ENCODE measurements at regions not wholly inside any gene's neighbourhood (a gene's known extent, or its start where the extent isn't known, plus 50 kb on each side); places are given as distances from the start of the nearest gene placed in this dataset.

- H3K4me3 ChIP-seq (ENCODE audit: extremely low read depth, insufficient read depth, low read length, poor library complexity, severe bottlenecking): no peak overlapping the region
- WGBS, 2 experiments (ENCODE audit: insufficient coverage in 2 of 2): 57 to 80% methylated on average over 1 to 3 of the region's 3 CpGs
- H3K9me3 ChIP-seq (ENCODE audit: control insufficient read depth, low read length): no peaks in the 10 kb centered on the region
- H3K27ac ChIP-seq (ENCODE audit: low read depth, low read length, severe bottlenecking): no peak overlapping the region
- H3K4me1 ChIP-seq (ENCODE audit: control insufficient read depth, insufficient read depth, low read length, poor library complexity, severe bottlenecking): no peaks in the 10 kb centered on the region
- H3K36me3 ChIP-seq (ENCODE audit: control insufficient read depth, insufficient read depth, low read length): no peaks in the 10 kb centered on the region
Measured at GRCh38 chr19:28028881-28029444, 1184.0 kb downstream of the UQCRFS1 start.

GRCh38 chr19:28027116-28027515 lies 1185.8 kb downstream of the UQCRFS1 start:
- H3K4me3 ChIP-seq (ENCODE audit: extremely low read depth, insufficient read depth, low read length, poor library complexity, severe bottlenecking): no peak overlapping the region
- no peaks in the 10 kb centered on the region for H3K9me3 ChIP-seq (ENCODE audit: control insufficient read depth, low read length)
- H3K4me1 ChIP-seq (ENCODE audit: control insufficient read depth, insufficient read depth, low read length, poor library complexity, severe bottlenecking): no peaks in the 10 kb centered on the region
- H3K36me3 ChIP-seq (ENCODE audit: control insufficient read depth, insufficient read depth, low read length): no peaks in the 10 kb centered on the region
- no CpG with 5 or more reads among the region's 2 CpGs for WGBS, 2 experiments (ENCODE audit: insufficient coverage in 2 of 2)
- H3K27ac ChIP-seq (ENCODE audit: low read depth, low read length, severe bottlenecking): no peak overlapping the region

DNA sequence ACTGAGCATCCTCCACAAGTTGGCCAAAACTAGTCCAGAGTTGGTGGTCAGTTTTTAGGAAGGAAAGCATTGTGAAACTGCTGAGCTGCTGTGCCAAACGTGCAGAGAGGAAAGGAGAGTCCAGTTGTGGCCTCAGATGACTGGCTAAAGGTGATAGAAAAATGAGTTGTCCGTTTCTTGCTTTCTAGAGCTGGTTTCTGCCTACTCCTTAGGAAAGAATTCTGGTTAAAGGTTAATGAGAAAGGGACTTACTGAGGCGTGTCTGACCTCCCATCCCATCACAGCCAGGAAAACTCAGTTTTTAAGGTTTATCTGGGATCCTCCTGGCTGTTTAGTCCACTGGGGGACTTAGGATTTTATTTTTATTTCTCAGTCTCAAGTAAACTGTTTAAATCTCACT lies 1186.3 kb downstream of the UQCRFS1 start:
- 51 to 60% methylated on average over 2 of the region's 3 CpGs for WGBS, 2 experiments (ENCODE audit: insufficient coverage in 2 of 2)
- Histone ChIP-seq H3K4me1 (ENCODE audit: control insufficient read depth, insufficient read depth, low read length, poor library complexity, severe bottlenecking) (no peaks in the 10 kb centered on the region), H3K9me3 (ENCODE audit: control insufficient read depth, low read length) (no peaks in the 10 kb centered on the region), H3K4me3 (ENCODE audit: extremely low read depth, insufficient read depth, low read length, poor library complexity, severe bottlenecking) (no peak overlapping the region), H3K27ac (ENCODE audit: low read depth, low read length, severe bottlenecking) (no peak overlapping the region), H3K36me3 (ENCODE audit: control insufficient read depth, insufficient read depth, low read length) (no peaks in the 10 kb centered on the region)

GRCh38 chr19:28024920-28025319 lies 1188.0 kb downstream of the UQCRFS1 start:
- no peak overlapping the region for H3K4me3 ChIP-seq (ENCODE audit: extremely low read depth, insufficient read depth, low read length, poor library complexity, severe bottlenecking)
- WGBS, 2 experiments (ENCODE audit: insufficient coverage in 2 of 2): 83% methylated on average over 2 of the region's 3 CpGs; no CpG with 5 or more reads in 1 of the 2 experiments

GRCh38 chr19:28023064-28023463 lies 1189.9 kb downstream of the UQCRFS1 start:
- Histone ChIP-seq H3K27ac (ENCODE audit: low read depth, low read length, severe bottlenecking) (no peak overlapping the region), H3K4me1 (ENCODE audit: control insufficient read depth, insufficient read depth, low read length, poor library complexity, severe bottlenecking) (no peaks in the 10 kb centered on the region), H3K9me3 (ENCODE audit: control insufficient read depth, low read length) (no peaks in the 10 kb centered on the region), H3K36me3 (ENCODE audit: control insufficient read depth, insufficient read depth, low read length) (no peaks in the 10 kb centered on the region), H3K4me3 (ENCODE audit: extremely low read depth, insufficient read depth, low read length, poor library complexity, severe bottlenecking) (no peak overlapping the region)
- 89 to 100% methylated on average over 3 to 4 of the region's 5 CpGs for WGBS, 2 experiments (ENCODE audit: insufficient coverage in 2 of 2)

More at GRCh38 chr19:28024920-28025319, 1188.0 kb downstream of the UQCRFS1 start:
- H3K27ac ChIP-seq (ENCODE audit: low read depth, low read length, severe bottlenecking): no peak overlapping the region
- no peaks in the 10 kb centered on the region for H3K36me3 ChIP-seq (ENCODE audit: control insufficient read depth, insufficient read depth, low read length)
- no peaks in the 10 kb centered on the region for H3K9me3 ChIP-seq (ENCODE audit: control insufficient read depth, low read length)
- no peaks in the 10 kb centered on the region for H3K4me1 ChIP-seq (ENCODE audit: control insufficient read depth, insufficient read depth, low read length, poor library complexity, severe bottlenecking)

- Histone ChIP-seq H3K4me3 (ENCODE audit: extremely low read depth, insufficient read depth, low read length, poor library complexity, severe bottlenecking) (no peak overlapping the region), H3K36me3 (ENCODE audit: control insufficient read depth, insufficient read depth, low read length) (no peaks in the 10 kb centered on the region), H3K4me1 (ENCODE audit: control insufficient read depth, insufficient read depth, low read length, poor library complexity, severe bottlenecking) (no peaks in the 10 kb centered on the region), H3K9me3 (ENCODE audit: control insufficient read depth, low read length) (no peaks in the 10 kb centered on the region), H3K27ac (ENCODE audit: low read depth, low read length, severe bottlenecking) (no peak overlapping the region)
- WGBS, 2 experiments (ENCODE audit: insufficient coverage in 2 of 2): 78 to 87% methylated on average over 5 to 6 of the region's 7 CpGs
Measured at GRCh38 chr19:28022506-28022905, 1190.4 kb downstream of the UQCRFS1 start.

DNA sequence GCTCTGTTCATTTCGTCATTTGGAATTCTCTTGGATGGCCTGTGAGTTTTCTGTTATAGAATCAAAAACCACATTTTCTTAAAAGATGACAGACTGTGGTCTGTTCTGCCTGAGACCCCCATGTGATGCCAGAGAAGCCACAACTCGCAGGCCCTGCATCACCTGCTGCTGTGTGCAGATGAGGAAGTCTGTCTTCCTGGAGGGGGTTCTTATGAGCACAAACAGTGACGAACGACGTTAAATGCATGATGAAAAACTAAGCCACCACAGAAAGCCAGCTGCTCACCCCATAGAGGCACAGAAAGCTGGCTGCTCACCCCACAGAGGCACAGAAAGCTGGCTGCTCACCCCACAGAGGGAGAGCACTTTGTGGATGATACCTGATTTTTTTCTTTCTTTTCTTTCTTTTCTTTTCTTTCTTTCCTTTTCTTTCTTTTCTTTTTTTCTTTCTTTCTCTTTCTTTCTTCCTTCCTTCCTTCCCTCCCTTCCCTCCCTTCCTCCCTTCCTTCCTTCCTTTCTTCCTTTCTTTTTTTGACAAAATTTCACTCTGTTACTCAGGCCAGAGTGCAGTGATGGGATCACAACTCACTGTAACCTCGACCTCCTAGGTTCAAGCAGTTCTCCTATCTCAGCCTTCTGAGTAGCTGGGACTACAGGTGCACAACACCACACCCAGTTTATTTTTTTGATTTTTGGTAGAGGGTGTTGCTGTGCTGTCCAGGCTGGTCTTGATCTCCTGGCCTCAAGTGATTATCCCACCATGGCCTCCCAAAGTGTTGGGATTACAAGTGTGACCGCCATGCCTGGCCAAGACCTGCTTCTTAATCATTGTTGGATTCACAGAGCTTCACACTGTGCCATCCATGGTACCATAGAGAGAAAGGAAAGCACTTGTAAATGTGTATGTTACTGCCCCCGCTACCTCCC lies 1191.4 kb downstream of the UQCRFS1 start:
- H3K4me3 ChIP-seq (ENCODE audit: extremely low read depth, insufficient read depth, low read length, poor library complexity, severe bottlenecking): no peak overlapping the region
- no peaks in the 10 kb centered on the region for H3K4me1 ChIP-seq (ENCODE audit: control insufficient read depth, insufficient read depth, low read length, poor library complexity, severe bottlenecking)
- no peak overlapping the region for H3K27ac ChIP-seq (ENCODE audit: low read depth, low read length, severe bottlenecking)
- WGBS, 2 experiments (ENCODE audit: insufficient coverage in 2 of 2): 85 to 100% methylated on average over 3 of the region's 8 CpGs
- no peaks in the 10 kb centered on the region for H3K36me3 ChIP-seq (ENCODE audit: control insufficient read depth, insufficient read depth, low read length)
- no peaks in the 10 kb centered on the region for H3K9me3 ChIP-seq (ENCODE audit: control insufficient read depth, low read length)

- H3K4me3 ChIP-seq (ENCODE audit: extremely low read depth, insufficient read depth, low read length, poor library complexity, severe bottlenecking): no peak overlapping the region
- H3K9me3 ChIP-seq (ENCODE audit: control insufficient read depth, low read length): no peaks in the 10 kb centered on the region
- 63 to 69% methylated on average over 4 of the region's 7 CpGs for WGBS, 2 experiments (ENCODE audit: insufficient coverage in 2 of 2)
- H3K4me1 ChIP-seq (ENCODE audit: control insufficient read depth, insufficient read depth, low read length, poor library complexity, severe bottlenecking): no peaks in the 10 kb centered on the region
- H3K36me3 ChIP-seq (ENCODE audit: control insufficient read depth, insufficient read depth, low read length): no peaks in the 10 kb centered on the region
- no peak overlapping the region for H3K27ac ChIP-seq (ENCODE audit: low read depth, low read length, severe bottlenecking)
Measured at GRCh38 chr19:28020619-28021258, 1192.2 kb downstream of the UQCRFS1 start.

GRCh38 chr19:28019901-28020300 lies 1193.0 kb downstream of the UQCRFS1 start:
- H3K4me1 ChIP-seq (ENCODE audit: control insufficient read depth, insufficient read depth, low read length, poor library complexity, severe bottlenecking): no peaks in the 10 kb centered on the region
- WGBS, 2 experiments (ENCODE audit: insufficient coverage in 2 of 2): 83 to 92% methylated on average over 5 to 6 of the region's 7 CpGs
- H3K4me3 ChIP-seq (ENCODE audit: extremely low read depth, insufficient read depth, low read length, poor library complexity, severe bottlenecking): no peak overlapping the region
- H3K9me3 ChIP-seq (ENCODE audit: control insufficient read depth, low read length): no peaks in the 10 kb centered on the region
- no peak overlapping the region for H3K27ac ChIP-seq (ENCODE audit: low read depth, low read length, severe bottlenecking)
- no peaks in the 10 kb centered on the region for H3K36me3 ChIP-seq (ENCODE audit: control insufficient read depth, insufficient read depth, low read length)

- Histone ChIP-seq H3K9me3 (ENCODE audit: control insufficient read depth, low read length) (no peaks in the 10 kb centered on the region), H3K36me3 (ENCODE audit: control insufficient read depth, insufficient read depth, low read length) (no peaks in the 10 kb centered on the region), H3K4me1 (ENCODE audit: control insufficient read depth, insufficient read depth, low read length, poor library complexity, severe bottlenecking) (no peaks in the 10 kb centered on the region), H3K27ac (ENCODE audit: low read depth, low read length, severe bottlenecking) (no peak overlapping the region), H3K4me3 (ENCODE audit: extremely low read depth, insufficient read depth, low read length, poor library complexity, severe bottlenecking) (no peak overlapping the region)
- WGBS, 2 experiments (ENCODE audit: insufficient coverage in 2 of 2): 88 to 90% methylated on average over 3 of the region's 7 CpGs
Measured at GRCh38 chr19:28019371-28019770, 1193.6 kb downstream of the UQCRFS1 start.

All from mesodermal cell (in vitro differentiated cells).